ENCODE measurements at regions not wholly inside any gene's neighbourhood (a gene's known extent, or its start where the extent isn't known, plus 50 kb on each side); places are given as distances from the start of the nearest gene placed in this dataset.
A peak's percentile ranks its signal among the peaks of the same experiment; 100 is the strongest.
"Not testable (repeated sequence)": the region's sequence is repeated elsewhere in the genome, so short reads cannot be mapped to it uniquely, and the experiment has no call there.

DNA sequence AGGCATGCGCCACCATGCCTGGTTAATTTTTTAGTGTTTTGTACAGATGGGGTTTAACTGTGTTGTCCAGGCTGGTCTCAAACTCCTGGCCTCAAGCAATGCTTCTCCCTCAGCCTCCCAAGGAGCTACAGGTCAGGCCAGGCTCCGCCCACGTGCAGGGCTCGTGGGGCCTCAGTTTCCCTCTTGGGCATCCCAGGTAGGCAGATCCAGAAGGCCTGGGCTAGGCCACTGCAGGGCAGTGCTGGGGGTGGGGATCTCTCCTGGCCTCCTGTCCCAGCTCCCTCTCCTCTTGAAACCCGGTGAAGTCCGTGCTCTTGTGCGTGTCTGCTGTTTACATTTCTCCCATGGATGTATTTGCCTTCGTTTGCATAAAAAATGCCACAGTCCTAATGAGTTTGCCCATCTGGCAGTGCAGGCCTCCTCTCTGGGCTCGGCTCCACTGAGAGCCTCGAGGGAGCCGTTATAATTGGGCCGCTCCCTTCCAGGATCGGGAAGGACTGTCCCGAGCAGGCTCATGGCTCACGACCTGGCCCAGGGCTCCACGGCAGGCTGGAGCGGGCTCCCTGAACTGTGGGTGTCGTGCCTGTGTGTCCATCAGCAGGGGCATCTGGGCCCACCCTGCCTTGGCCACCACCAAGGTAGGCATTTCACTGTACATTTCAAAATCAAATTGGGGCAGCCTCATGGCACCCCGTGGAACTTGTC is 52.6 kb upstream of the RUFY1 start:
- DNase-seq: no peak

DNA sequence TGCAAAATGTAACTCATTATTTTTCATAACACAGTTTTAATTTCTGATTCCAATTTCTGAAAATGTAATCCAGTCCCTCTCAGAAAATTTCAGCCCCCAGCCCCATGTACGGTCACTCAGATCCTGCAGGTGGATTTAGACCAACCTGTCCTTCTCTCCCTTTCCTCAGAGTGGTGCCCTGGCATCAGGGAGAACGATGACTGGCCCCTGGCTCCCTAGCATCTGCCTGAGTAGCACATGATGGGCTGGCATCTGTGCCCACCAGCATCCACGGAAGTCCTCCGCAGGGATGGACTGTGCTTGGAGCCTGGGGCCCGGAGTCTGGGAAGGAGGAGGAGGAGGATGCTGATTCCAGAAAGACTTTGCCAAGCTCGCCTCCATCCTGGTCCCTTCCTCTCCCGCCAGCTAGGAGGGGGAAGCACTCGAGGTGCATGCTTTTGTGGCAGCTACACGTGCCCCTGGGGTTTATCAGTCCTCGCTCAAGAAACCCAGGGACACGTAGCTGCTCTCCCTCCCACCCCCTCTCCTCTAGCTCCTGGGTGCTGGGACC is 54.4 kb upstream of the RUFY1 start:
- DNase-seq: peak; percentile 48

DNA sequence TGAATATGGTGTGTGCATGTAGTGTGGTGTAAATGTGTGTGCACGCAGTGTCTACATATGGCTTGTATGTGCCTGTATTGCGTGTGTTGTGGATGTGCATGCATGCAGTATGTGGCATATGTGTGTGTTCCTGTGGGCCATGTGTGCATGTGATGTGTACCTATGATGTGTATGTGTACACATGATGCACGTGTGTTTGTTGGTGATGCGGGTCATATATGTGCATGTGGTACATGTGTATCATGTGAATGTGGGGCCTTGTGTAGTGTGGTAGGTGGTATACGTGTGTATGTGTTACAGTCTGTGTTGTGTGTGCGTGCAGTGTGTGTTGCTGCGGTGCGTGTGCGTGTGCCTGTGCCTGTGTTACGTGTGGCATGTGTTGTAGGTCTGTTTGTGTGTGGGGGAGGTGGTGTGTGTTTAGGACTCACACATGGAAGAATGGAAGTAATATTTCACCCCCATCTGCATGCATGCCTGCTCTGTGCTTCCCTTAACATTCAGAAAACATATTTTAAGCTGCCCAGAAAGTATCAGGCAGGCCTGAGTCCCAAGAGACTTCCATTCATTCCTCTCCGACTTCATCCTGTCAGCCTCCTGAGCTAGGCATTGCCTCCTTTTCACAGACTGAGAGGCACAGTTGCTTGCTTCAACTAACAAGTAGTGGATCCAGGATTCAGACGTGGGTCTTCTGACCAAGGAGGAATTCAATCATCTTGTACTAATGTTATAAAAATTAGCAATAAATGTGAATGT is 55.4 kb upstream of the RUFY1 start:
- DNase-seq: no peak

DNA sequence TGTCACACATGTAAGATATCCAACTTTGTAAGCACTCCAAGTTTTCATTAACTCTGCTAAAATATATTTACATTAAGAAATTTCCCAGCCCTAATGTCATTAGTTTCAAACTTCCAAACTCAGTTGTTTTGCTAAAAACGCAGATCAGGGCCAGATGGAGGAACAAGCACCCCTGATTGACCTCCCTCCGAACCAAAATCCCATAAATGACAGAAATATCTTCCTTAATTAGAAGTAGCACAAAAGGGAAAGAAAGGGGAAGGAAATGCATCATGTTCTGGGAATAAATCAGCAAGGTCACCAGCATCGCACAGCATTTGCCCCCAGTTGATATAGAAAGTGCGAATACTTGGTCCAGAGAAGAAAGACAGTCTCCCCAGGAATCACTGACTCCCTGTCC is 61.4 kb upstream of the RUFY1 start:
- DNase-seq: no peak

GRCh38 chr5:179488491-179488890 is 61.9 kb upstream of the RUFY1 start:
- no peak for DNase-seq

- DNase-seq: no peak
These were observed 63.2 kb upstream of the RUFY1 start for GRCh38 chr5:179487145-179487544.

DNA sequence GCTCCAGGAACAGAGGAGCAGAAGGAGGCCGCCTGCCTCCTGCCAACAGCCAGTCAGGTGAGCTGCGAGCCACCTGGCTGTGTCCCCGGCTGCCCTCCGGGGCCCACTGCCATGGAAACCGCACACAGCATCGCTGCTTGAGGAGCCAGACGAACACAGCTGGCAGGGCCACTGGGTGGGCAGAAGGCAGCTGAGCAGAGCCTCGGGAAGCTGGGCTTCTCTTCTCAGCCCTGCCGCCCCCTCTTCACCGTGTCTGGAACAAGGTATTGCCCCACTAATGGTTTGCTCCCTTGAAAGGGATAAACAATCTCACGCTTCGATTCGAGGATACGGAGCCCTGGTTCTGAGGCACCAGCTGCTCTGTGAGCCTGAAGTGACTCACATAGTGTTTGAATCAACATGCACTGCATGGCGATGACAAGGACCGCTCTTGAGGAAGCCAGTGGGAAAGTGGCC is 63.7 kb upstream of the RUFY1 start:
- no peak for DNase-seq

GRCh38 chr5:179485845-179486575 is 64.3 kb upstream of the RUFY1 start:
- DNase-seq: no peak

GRCh38 chr5:179484761-179485160 is 65.6 kb upstream of the RUFY1 start:
- DNase-seq: no peak

GRCh38 chr5:179484201-179484600 is 66.2 kb upstream of the RUFY1 start:
- DNase-seq: no peak

GRCh38 chr5:179478624-179479023 is 71.7 kb upstream of the RUFY1 start:
- DNase-seq: no peak

DNA sequence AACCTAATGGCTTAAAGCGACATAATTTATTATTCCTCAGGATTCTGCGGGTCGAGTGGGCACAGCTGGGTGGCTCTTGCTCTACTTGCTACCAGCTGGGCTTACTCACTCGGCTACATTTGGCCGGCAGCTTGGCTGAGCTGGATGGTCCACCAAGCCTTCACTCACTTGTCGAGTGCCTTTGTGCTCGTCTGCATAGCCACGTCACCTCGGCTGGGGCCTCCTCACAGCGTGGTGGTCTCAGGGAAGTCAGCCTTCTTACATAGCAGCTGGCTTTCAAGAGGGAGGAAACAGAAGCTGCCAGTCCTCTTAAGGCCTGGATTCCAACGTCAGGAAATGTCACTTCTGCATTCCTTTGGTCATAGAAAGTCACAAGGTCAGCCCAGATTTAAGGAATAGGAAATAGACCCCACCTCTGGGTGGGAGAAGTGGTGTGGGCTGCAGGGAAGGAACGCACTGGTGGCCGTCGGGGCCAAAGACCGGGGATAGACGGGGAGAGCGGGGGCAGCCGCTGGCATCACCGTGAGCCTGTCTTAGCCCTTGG is 75.1 kb upstream of the RUFY1 start:
- DNase-seq: peak; percentile 40

- DNase-seq: no peak
These were observed 77.7 kb upstream of the RUFY1 start for GRCh38 chr5:179472641-179473040.

GRCh38 chr5:179472174-179472573 is 78.2 kb upstream of the RUFY1 start:
- no peak for DNase-seq

GRCh38 chr5:179470201-179470600 is 80.2 kb upstream of the RUFY1 start:
- DNase-seq: no peak

- no peak for DNase-seq
These were observed 81.7 kb upstream of the RUFY1 start for GRCh38 chr5:179468696-179469095.

GRCh38 chr5:179467441-179467840 is 82.9 kb upstream of the RUFY1 start:
- DNase-seq: no peak

DNA sequence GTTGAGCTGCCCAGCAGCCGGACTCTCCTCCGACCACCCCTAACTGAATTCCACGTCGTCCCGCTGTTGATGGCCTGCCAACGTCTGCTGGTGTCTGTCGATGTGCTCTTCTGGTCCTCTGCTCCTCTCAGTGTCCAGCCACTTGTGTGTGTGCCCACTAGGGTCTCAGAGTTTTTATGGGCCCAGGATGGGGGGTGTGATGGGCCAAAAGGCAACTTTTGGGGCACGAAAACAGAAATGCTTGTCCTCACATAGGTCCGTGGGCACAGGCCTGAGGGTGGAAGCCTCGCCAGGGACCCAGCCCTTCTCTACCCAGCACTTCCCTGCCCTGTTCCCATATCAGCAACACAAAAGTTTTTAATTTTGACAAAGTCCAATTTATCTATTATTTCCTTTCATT is 85.7 kb upstream of the RUFY1 start:
- DNase-seq: no peak

- DNase-seq: no peak
These were observed 88.3 kb upstream of the RUFY1 start for GRCh38 chr5:179462040-179462439.

GRCh38 chr5:179461576-179461975 is 88.8 kb upstream of the RUFY1 start:
- DNase-seq: no peak

- no peak for DNase-seq
These were observed 90.6 kb upstream of the RUFY1 start for GRCh38 chr5:179459771-179460170.

DNA sequence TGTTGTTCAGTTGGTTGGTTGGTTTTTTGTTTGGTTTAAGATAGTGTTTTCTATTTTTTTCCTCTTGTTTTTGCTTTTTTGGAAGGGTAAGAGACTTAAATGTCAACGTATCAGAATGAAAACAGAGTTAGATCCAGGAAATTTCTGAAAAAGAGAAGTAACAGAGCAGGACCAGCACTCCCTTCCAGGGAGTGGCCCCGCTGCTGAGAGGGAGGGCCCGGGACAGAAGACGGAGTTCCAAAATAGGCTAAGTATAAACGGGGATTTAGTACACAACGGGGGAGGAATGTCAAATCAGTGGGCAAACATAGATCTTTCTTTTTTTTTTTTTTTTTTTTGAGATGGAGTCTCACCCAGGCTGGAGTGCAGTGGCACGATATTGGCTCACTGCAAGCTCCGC is 92.7 kb upstream of the RUFY1 start:
- no peak for DNase-seq

- DNase-seq: not testable (repeated sequence)
These were observed 94.3 kb upstream of the RUFY1 start for GRCh38 chr5:179456075-179456474.

Measured in NCI-H524 treated with DMSO at 0.1 percent for 48 hours (cell line).